ENCODE measurements at regions not wholly inside any gene's neighbourhood (a gene's known extent, or its start where the extent isn't known, plus 50 kb on each side); places are given as distances from the start of the nearest gene placed in this dataset.

DNA sequence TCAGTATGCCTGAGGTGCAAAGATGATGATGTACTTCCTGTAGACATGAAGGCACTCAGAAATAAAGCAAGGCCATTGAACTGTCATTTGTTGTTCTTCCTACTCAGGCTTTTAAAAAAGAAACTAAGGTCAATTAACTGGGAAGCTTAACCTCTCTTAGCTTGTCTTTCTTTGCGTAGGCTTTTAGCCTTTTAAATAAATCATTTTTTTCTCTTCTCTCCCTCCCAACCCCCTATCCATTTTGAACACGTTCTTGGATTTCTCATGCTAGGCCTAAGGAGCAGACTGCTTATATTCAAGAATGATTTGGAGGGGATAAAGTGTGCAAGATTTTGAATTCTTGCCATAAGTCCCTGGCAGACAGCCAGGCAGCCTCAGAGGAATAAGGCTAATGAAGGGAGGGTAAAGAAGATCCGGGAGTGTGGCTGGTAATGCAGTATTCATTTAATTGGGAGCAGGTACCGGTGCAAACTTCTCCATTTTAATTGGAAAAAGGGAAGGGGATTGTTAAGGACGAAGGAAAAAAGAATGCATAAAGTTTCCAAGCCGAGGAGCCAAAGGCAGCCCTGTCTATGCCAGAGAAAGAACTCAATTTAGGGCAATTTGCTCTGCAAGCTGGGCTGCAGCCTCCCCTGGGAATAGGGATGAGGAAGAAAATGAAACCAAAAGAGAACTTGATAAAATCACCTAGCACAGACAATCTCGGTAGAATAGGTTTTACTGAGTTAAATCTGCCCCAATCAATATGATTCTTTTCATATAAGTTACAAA, 343.8 kb upstream of the MMS22L start:
- Histone ChIP-seq H3K4me2 (ENCODE audit: insufficient read depth in 1 of 2, low read depth in 2 of 2, low read length in 2 of 2) (no peak overlapping the region), H2AK5ac (ENCODE audit: low read depth, low read length) (no peak overlapping the region)
- no peak for TF ChIP-seq TEAD4 (IDR thresholded peaks at IDR 0.05; ENCODE audit: low read depth, low read length)
- no peak for TF ChIP-seq EGR1 (IDR thresholded peaks at IDR 0.05; ENCODE audit: borderline replicate concordance, low read depth, low read length)
- TF ChIP-seq CREB1 (IDR thresholded peaks at IDR 0.05): no peak
- no peak for TF ChIP-seq RBBP5 (IDR thresholded peaks at IDR 0.05; ENCODE audit: borderline replicate concordance, low read depth, low read length)
- no peak for TF ChIP-seq SAP30 (IDR thresholded peaks at IDR 0.05; ENCODE audit: insufficient read depth, insufficient replicate concordance, low read length)
- TF ChIP-seq YY1 (IDR thresholded peaks at IDR 0.05; ENCODE audit: low read depth, low read length): no peak
- TF ChIP-seq POLR2A (IDR thresholded peaks at IDR 0.05; ENCODE audit: control extremely low read depth in 1 of 2, low read depth in 2 of 2, low read length in 2 of 2): no peak
- no peak for TF ChIP-seq GTF2F1 (IDR thresholded peaks at IDR 0.05; ENCODE audit: borderline replicate concordance, low read depth, low read length)
- TF ChIP-seq SP1 (IDR thresholded peaks at IDR 0.05; ENCODE audit: low read depth, low read length): no peak
- TF ChIP-seq SIRT6 (IDR thresholded peaks at IDR 0.05; ENCODE audit: low read length): no peak
- no peak for TF ChIP-seq EP300 (IDR thresholded peaks at IDR 0.05; ENCODE audit: borderline replicate concordance in 1 of 2, low read depth in 2 of 2, low read length in 2 of 2)
- TF ChIP-seq SIN3A (conservative IDR thresholded peaks at IDR 0.05 in 1 of 2, IDR thresholded peaks at IDR 0.05 in 1 of 2; ENCODE audit: low read depth in 1 of 2, low read length in 2 of 2): no peak
- no peak for TF ChIP-seq HDAC2 (IDR thresholded peaks at IDR 0.05; ENCODE audit: borderline replicate concordance in 1 of 2, low read depth in 2 of 2, low read length in 2 of 2)
- no peak for TF ChIP-seq POLR2AphosphoS5 (IDR thresholded peaks at IDR 0.05; ENCODE audit: low read depth, low read length)

More for the DNA sequence above, 343.8 kb upstream of the MMS22L start:
- no peak overlapping the region for H3K18ac ChIP-seq (ENCODE audit: extremely low read depth, low read length)
- no peaks in the 10 kb centered on the region for H3K79me1 ChIP-seq (ENCODE audit: low read depth, low read length)
- no peaks in the 10 kb centered on the region for H3K27me3 ChIP-seq (replicated peaks in 1 of 4; ENCODE audit: control insufficient read depth in 3 of 4, extremely low read depth in 1 of 4, insufficient read depth in 3 of 4, low read length in 3 of 4)
- WGBS, 2 experiments (ENCODE audit: extremely low coverage in 1 of 2, insufficient coverage in 1 of 2, insufficient read length in 1 of 2, insufficient replicate concordance in 2 of 2, low coverage in 1 of 2, low lambda C conversion rate in 2 of 2, missing lambda C conversion rate in 1 of 2): 80% methylated on average over 7 of the region's 7 CpGs; no CpG with 5 or more reads in 1 of the 2 experiments
- H2BK5ac ChIP-seq (ENCODE audit: low read depth, low read length): no peak overlapping the region
- H2BK12ac ChIP-seq (ENCODE audit: low read depth, low read length): no peak overlapping the region
- H3K23me2 ChIP-seq (ENCODE audit: low read depth, low read length): no peaks in the 10 kb centered on the region
- H3K56ac ChIP-seq (replicated peaks; ENCODE audit: insufficient read length, low read depth, low read length): no peak overlapping the region
- CTCF ChIA-PET (ENCODE audit: partially characterized antibody): interaction anchor here (1.1 kb wide), 1 partner anchor 41 kb away, joined by 3 read pairs; no protein-coding TSS in a partner anchor
- no peaks in the 10 kb centered on the region for H3K9me3 ChIP-seq (ENCODE audit: insufficient read depth in 2 of 2, low read depth in 1 of 2, low read length in 1 of 2)
- no peak overlapping the region for H3K4ac ChIP-seq (replicated peaks; ENCODE audit: insufficient read length, low read depth, low read length)
- FAIRE-seq (no peak), DNase-seq (ENCODE audit: low read depth in 1 of 2, low spot score in 2 of 2) (no peak)
- no peak overlapping the region for H2BK15ac ChIP-seq (ENCODE audit: low read length)
- H4K91ac ChIP-seq (replicated peaks; ENCODE audit: insufficient read length, low read length): no peak overlapping the region
- no peak overlapping the region for H4K5ac ChIP-seq (ENCODE audit: insufficient read length, low read depth, low read length)
- H2AFZ ChIP-seq (ENCODE audit: low read length): peak overlapping the region; percentile 65; the same call in 1 of the 2 replicates
- POLR2A ChIA-PET (ENCODE audit: partially characterized antibody): no interaction called here
- H3K23ac ChIP-seq (ENCODE audit: insufficient read length): no peak overlapping the region
- H2BK120ac ChIP-seq (replicated peaks; ENCODE audit: low read depth, low read length): no peak overlapping the region
- H3K27ac ChIP-seq (ENCODE audit: low read depth, low read length): no peak overlapping the region
- H3K4me1 ChIP-seq (replicated peaks in 1 of 4; ENCODE audit: control insufficient read depth in 3 of 4, insufficient read depth in 4 of 4, low read length in 3 of 4): no peaks in the 10 kb centered on the region
- no peaks in the 10 kb centered on the region for H3K36me3 ChIP-seq (ENCODE audit: control insufficient read depth in 2 of 4, insufficient read depth in 4 of 4, low read length in 3 of 4)
- H2BK20ac ChIP-seq (ENCODE audit: low read length): no peak overlapping the region
- no peak overlapping the region for H3K9ac ChIP-seq (replicated peaks in 1 of 4; ENCODE audit: extremely low read depth in 1 of 4, low read depth in 3 of 4, low read length in 3 of 4)
- no peaks in the 10 kb centered on the region for H3K79me2 ChIP-seq (ENCODE audit: control insufficient read depth in 1 of 2, insufficient read depth in 2 of 2, low read length in 2 of 2)
- no peak overlapping the region for H3K14ac ChIP-seq (ENCODE audit: insufficient read length)
- no peak overlapping the region for H3K4me3 ChIP-seq (ENCODE audit: extremely low read depth in 1 of 4, insufficient read depth in 2 of 4, low read depth in 3 of 4, low read length in 4 of 4)
- no peaks in the 10 kb centered on the region for H4K20me1 ChIP-seq (replicated peaks in 1 of 2; ENCODE audit: control insufficient read depth in 1 of 2, insufficient read depth in 2 of 2, low read length in 2 of 2)
- no peak overlapping the region for H4K8ac ChIP-seq (ENCODE audit: extremely low read depth, insufficient read depth, low read length)
